Embryonic facial prominence (tissue), 1 donor: ENCODE measurements at regions not wholly inside any gene's neighbourhood (a gene's known extent, or its start where the extent isn't known, plus 50 kb on each side); places are given as distances from the start of the nearest gene placed in this dataset.
"Not testable (repeated sequence)": the region's sequence is repeated elsewhere in the genome, so short reads cannot be mapped to it uniquely, and the experiment has no call there.

ENCODE experiments used
- DNase-seq: peaks from one replicate; pipeline ENCODE4 v3.0.0-alpha.2; 2016; ENCODE audit errors: extremely low spot score

DNA sequence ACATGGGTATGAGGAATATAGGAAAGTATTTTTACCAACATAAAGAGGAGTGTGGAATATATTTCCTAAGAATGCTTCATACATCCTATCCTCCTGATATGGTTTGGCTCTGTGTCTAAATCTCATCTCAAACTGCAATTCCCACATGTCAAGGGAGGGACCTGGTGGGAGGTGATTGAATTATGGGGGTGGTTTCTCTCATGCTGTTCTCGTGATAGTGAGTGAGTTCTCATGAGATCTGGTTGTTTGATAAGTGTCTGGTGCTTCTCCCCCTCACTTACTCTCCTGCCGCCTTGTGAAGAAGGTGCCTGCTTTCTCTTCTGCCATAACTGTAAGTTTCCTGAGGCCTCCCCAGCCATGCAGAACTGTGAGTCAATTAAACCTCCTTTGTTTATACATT lies 62.2 kb upstream of the CYRIA start:
- DNase-seq, result not testable (repeated sequence)

DNA sequence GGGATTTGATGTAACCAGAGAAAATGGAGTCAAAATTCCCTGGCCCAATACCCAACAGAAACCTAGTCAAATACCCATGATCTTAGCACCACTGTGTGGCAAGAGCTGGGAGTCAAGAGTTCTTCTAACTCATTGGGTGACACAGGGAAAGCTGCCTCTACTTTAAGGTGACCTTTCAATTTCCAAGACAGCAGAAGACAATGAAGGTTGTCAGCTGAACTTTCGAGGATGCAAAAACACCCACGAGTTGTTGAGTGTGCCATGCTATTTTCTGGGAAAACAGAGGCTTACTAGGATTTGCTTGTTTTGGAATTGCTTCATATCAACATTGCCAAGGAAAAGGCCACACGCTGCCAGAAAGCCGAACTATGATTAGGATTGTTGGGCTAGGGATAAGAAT lies 61.6 kb upstream of the CYRIA start:
- no peak for DNase-seq

DNA sequence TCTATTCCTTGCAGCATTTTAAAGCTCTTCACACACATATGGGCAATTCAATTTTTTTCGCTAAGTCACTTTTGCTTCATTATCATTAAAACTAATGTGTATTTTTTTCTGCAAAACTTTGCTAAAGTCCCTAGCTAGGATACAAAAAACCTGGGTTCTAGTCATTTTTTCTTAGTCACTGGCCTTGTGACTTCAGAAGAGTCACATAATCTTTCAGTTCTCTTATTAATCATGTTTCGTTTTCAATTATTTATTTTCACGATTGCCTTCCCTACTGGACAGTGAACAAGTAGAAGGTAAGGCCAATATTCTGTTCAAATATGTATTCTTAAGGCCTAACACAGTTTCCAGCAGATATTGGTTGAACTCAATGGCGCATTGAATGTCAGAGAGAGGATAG lies 60.9 kb upstream of the CYRIA start:
- no peak for DNase-seq

DNA sequence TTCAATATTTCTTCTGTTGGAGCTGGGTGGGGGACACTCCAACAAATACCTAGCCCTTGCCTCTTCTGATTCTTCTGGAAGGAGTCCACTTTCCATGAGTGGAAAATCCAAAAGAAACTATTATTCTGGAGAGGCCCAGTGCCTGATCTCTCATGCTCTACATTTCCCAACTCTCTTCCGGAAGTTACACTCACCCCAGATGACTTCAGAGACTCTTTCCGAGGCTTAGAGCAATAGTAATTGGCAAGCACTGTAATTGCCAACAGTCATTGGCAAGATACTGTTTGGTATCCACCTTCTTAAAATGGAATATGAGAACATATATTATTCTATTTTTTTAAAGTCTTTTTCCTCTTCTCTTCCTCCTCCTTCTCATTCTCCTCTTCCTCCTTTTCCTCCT lies 60.5 kb upstream of the CYRIA start:
- DNase-seq, result no peak

DNA sequence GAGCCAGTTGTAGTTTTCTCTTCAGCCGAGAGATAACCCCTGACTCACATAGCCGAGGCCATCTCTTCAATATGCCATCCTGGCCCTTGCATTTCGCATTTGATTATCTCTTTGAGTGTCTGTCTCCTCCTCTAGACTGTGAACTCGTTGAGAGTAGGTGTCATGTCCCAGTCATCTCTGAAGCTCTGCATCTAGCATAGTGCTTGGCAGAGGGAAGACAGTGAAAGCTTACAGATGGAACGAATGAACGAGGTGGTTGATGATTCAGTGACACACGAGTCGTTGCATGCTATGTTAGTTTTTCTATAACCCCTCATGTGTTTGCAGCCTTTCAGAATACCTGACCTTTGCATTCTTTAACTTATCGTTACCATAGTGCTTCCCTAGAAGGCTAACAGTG lies 59.9 kb upstream of the CYRIA start:
- DNase-seq, result no peak

DNA sequence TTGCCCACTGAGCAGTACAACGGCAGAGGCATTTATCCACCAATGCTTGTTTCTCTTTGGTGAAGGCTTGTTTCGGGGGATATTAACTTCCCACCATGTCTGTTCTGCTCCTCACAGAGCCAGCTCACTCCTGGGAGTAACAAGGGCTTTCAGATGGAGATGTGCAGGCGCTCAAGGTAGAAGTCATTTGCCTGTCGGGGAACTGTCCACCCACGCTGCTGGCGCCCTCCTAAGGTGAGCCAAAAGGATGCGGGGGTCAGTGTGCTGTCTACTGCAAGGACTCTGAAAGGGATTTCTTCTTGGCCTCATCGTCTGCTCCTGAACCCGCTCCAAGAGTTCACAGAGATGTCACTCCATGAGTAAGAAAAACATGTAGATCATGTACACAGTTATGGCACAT lies 57.0 kb upstream of the CYRIA start:
- no peak for DNase-seq

DNA sequence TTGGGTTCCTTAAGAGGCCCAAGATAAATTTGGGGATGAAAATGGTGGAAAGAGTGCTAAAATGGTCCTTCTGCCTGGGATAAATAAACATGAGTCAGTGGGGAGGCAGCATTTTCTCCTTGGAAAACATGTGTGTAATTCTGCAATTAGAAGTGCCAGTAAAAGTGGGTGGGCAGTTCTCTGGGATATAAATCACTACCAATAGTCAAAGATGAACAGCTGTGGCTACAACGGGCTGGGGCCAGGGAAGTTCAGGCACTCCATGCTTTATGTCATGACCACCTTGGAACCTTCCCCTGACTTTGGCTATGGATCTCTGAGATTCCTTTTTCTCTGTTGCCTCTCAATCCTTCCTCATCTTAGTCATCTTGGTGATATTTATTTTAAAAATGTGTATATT lies 56.5 kb upstream of the CYRIA start:
- DNase-seq, result no peak

DNA sequence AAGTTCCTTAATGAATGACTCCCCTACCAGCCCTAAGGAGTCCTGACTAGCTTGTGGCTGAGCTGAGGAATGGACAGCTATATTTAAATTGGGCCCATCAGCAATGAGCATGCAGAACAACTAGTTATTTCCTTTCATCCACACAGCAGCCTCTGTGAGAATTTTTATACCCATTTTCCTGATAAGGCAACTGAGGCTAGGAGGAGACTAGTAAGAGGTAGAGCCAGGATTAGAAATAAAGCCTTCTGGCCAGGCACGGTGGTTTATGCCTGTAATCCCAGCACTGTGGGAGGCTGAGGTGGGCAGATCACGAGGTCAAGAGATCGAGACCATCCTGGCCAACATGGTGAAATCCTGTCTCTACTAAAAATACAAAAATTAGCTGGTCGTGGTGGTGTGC lies 55.9 kb upstream of the CYRIA start:
- not testable (repeated sequence) for DNase-seq

DNA sequence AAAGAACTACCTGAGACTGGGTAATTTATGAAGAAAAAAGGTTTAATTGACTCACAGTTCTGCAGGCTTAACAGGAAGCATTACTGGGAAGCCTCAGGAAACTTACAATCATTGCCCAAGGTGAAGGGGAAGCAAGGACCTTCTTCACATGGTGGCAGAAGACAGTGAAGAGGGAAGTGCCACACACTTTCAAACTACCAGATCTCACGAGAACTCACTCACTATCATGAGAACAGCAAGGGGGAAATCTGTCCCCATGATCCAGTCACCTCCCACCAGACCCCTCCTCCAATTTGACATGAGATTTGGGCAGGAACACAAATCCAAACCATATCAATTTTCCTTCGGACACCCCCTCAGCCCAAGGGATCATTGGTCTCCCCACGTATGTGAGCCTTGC lies 55.1 kb upstream of the CYRIA start:
- DNase-seq, result not testable (repeated sequence)

DNA sequence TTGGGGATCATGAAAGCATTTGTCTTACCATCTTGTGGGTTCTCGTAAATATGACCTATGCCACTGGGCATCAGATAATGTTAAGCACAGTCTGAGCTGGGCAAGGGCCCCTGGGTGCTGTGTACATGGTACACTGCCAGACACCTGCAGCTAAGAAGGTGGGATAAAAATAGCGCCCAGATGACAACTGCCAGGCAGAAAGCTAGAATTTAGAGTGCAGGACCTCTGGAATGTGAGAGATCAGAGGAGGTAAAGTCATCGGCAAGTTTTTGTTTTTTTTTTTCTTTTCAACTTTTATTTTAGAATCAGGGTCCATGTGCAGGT lies 53.8 kb upstream of the CYRIA start:
- no peak for DNase-seq

DNA sequence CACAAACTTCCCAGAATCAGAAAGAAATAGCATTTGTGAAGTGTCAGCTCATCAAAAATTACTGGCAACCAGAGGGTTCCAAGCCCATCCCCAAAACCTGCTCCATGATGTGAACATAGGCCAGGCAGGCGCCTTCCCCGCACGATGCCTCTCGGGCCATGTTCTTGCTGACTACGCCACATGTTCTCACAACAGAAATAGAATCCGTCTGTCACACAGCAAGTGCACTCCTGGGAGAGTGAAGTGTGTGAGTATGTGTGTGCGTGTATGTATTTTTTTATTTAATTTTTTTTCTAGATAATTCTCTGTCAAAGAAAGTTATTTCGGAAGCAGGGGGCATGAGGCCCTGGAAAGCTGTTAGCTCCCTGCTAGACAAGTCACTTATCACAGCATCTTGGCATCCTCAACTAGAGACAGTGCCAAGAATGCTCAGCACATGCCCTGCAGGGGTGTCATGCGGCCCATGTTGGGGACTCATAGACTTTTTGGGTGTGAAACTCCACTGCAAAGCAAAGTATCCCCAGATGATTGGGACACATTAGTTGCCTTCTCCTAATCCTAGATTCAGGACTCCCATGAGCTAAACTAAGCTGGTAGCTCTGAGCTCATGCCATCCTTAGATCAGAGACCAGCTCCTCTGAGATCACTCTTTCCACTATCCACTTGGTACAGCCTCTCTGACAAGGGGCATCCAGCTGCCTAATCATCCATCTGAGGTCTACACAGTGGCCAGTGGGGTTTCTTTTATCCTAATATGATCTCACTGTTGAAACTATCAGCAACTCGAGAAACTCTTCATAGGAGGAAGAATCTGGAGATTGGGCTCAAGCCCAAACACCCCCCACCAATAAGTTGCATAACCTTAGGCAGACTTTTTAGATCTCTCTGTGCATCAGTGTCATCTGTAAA lies 53.2 kb upstream of the CYRIA start:
- DNase-seq, result no peak

DNA sequence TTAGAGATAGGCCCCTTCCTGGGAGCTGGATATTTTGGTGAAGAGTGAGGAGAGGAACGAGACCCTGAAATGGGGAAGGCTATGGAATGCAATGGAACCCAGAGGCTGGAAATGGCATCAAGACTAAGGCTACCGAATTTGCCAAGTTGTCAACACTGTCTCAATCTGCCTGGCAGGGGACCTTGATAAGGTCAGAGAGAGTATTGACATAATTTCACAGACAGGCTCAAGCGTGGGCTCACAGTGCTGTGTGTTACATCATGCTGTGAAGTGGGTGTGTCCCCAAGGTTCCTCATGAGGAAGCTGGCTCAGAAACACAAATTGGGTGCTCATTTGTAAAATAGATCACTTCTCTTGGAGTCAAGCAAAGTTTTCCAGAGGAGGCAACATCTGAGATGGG lies 51.8 kb upstream of the CYRIA start:
- no peak for DNase-seq

DNA sequence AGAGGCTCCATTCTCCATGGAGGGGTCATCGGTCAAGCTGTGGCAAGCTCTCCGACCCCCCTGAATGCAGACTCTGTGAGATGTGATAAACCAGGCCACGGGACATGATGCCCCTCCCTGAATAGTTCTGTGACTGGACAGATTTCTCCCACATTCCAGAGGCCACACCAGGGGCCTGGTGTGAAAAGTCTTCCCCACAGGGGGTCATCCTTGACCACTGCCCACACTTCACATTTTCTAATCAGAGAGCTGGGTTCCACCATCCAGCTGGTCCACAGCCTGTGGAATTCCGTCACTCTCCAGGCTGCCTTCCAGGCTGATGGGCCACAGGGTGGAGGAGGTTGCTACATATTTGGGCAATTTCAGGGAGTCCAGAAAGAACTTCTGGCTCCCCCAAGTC lies 51.3 kb upstream of the CYRIA start:
- no peak for DNase-seq

DNA sequence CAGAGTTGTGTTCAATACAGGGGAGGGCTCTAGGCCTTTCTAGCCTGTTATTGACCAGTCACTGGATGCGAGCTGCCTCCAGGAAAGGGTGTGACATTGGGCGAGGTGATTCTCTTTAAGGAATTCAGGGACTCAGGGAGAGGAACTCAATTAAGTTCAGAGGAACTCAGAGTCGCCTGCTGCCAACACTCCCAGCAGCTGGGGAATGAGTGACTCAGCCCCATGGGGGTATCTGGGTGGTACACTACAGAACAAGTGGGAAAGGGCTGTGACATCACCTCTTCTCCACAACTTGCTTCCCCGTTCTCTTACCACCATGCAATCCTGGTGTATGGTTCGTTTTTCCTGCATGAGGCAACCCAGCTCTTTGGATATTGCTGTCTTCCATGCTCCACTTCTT lies 50.4 kb upstream of the CYRIA start:
- DNase-seq, result no peak
